OCI-LY1 (cell line): ENCODE measurements at regions not wholly inside any gene's neighbourhood (a gene's known extent, or its start where the extent isn't known, plus 50 kb on each side); places are given as distances from the start of the nearest gene placed in this dataset.

Experiments used
- CTCF ChIP-seq: fragments of 200-600 bp; sonication (generic), shearing (Covaris generic); IDR thresholded peaks from 2 replicates; pipeline ENCODE4 v1.5.1; 2017; ENCODE audit warnings: mild to moderate bottlenecking, antibody characterized with exemption, low read length, moderate library complexity, mixed read lengths
- EZH2 ChIP-seq: fragments of 200-600 bp; sonication (generic), shearing (Covaris generic); IDR thresholded peaks from 2 replicates; pipeline ENCODE4 v1.8.0; 2017; ENCODE audit warnings: borderline replicate concordance, mixed run types, mild to moderate bottlenecking, antibody characterized with exemption, low read length, moderate library complexity, mixed read lengths

GRCh38 chr7:25424113-25424512, 195.8 kb upstream of the NPVF start:
- TF ChIP-seq CTCF (no peak), EZH2 (no peak)
